ENCODE measurements at regions not wholly inside any gene's neighbourhood (a gene's known extent, or its start where the extent isn't known, plus 50 kb on each side); places are given as distances from the start of the nearest gene placed in this dataset.

GRCh38 chr9:119029886-119030285 lies 339.3 kb downstream of the BRINP1 start:
- Histone ChIP-seq H3K27ac (ENCODE audit: low read depth, low read length) (no peak overlapping the region), H3K4me1 (ENCODE audit: insufficient read depth, low read length) (peaks cover 24% of the 10 kb centered on the region), H3K36me3 (ENCODE audit: insufficient read depth, low read length) (no peaks in the 10 kb centered on the region), H3K4me3 (ENCODE audit: low read depth in 1 of 2, low read length in 2 of 2) (no peak overlapping the region), H3K9ac (ENCODE audit: low read length) (no peak overlapping the region), H3K9me3 (ENCODE audit: low read length) (no peaks in the 10 kb centered on the region), H3K27me3 (ENCODE audit: control insufficient read depth in 1 of 2, insufficient read depth in 2 of 2, low read length in 2 of 2) (no peaks in the 10 kb centered on the region)

DNA sequence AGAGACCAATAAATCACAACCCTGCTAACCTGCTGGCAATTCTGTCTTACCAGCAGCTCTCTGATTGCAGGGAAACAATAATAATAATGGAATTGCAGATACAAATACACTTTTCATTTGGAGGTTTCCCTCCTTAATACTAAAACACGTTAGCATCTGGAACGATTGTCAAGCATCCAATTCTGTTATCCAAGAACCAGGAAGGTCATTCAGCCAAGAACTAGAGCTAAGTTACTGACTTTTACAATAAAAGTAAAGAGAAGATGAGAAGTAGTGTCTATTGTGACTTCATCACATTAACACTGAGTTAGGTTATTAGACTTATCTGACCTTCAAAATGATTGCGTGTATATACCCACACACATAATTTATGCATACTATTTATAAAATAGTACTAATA lies 335.6 kb downstream of the BRINP1 start:
- no peaks in the 10 kb centered on the region for H3K9me3 ChIP-seq (ENCODE audit: low read length)
- H3K27me3 ChIP-seq (ENCODE audit: control insufficient read depth in 1 of 2, insufficient read depth in 2 of 2, low read length in 2 of 2): no peaks in the 10 kb centered on the region
- H3K36me3 ChIP-seq (ENCODE audit: insufficient read depth, low read length): no peaks in the 10 kb centered on the region
- H3K27ac ChIP-seq (ENCODE audit: low read depth, low read length): no peak overlapping the region
- no peaks in the 10 kb centered on the region for H3K4me1 ChIP-seq (ENCODE audit: insufficient read depth, low read length)
- no peak overlapping the region for H3K4me3 ChIP-seq (ENCODE audit: low read depth in 1 of 2, low read length in 2 of 2)
- H3K9ac ChIP-seq (ENCODE audit: low read length): no peak overlapping the region

DNA sequence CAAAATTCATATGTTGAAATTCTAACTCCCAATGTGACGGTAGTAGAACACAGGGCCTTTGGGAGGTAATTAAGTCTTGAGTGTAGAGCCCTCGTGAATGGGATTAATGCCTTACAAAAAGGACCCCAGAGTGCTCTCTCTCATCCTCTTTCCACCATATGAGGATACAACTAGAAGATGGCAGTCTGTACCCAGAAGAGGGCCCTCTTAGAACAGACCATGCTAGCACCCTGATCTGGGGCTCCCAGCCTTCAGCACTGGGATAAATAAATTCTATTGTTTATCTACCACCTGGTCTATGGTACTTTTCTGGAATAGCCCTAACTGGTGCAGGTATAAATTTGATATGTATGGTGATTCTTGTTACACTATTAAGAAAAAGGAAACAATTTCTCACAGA lies 332.3 kb downstream of the BRINP1 start:
- H3K27ac ChIP-seq (ENCODE audit: low read depth, low read length): no peak overlapping the region
- H3K36me3 ChIP-seq (ENCODE audit: insufficient read depth, low read length): no peaks in the 10 kb centered on the region
- no peaks in the 10 kb centered on the region for H3K4me1 ChIP-seq (ENCODE audit: insufficient read depth, low read length)
- H3K9ac ChIP-seq (ENCODE audit: low read length): no peak overlapping the region
- no peaks in the 10 kb centered on the region for H3K9me3 ChIP-seq (ENCODE audit: low read length)
- no peak overlapping the region for H3K4me3 ChIP-seq (ENCODE audit: low read depth in 1 of 2, low read length in 2 of 2)
- H3K27me3 ChIP-seq (ENCODE audit: control insufficient read depth in 1 of 2, insufficient read depth in 2 of 2, low read length in 2 of 2): no peaks in the 10 kb centered on the region

DNA sequence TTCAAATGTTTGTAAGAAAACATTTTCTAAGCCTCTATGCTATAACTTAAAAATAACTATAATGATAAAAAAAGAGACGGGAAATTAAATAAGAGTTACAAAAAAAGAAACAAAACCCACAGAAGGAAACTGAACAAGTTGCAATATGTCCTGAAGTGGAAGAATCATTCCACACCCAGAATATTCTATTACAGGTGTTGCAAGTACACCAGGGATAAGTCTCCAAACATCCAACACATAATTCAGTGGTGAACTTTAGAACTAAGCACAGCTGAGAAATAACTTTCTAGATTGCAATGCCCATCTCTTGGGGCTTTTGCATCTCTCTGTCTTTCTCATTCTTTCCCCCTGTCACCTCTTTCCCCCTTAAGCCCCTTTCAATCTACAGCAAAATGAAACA lies 325.2 kb downstream of the BRINP1 start:
- Histone ChIP-seq H3K27me3 (ENCODE audit: control insufficient read depth in 1 of 2, insufficient read depth in 2 of 2, low read length in 2 of 2) (no peaks in the 10 kb centered on the region), H3K4me3 (ENCODE audit: low read depth in 1 of 2, low read length in 2 of 2) (no peak overlapping the region), H3K9me3 (ENCODE audit: low read length) (no peaks in the 10 kb centered on the region), H3K4me1 (ENCODE audit: insufficient read depth, low read length) (no peaks in the 10 kb centered on the region), H3K27ac (ENCODE audit: low read depth, low read length) (no peak overlapping the region), H3K36me3 (ENCODE audit: insufficient read depth, low read length) (no peaks in the 10 kb centered on the region), H3K9ac (ENCODE audit: low read length) (no peak overlapping the region)

- H3K4me3 ChIP-seq (ENCODE audit: low read depth in 1 of 2, low read length in 2 of 2): no peak overlapping the region
- H3K27ac ChIP-seq (ENCODE audit: low read depth, low read length): no peak overlapping the region
- no peaks in the 10 kb centered on the region for H3K9me3 ChIP-seq (ENCODE audit: low read length)
Measured at GRCh38 chr9:119044806-119045205, 324.4 kb downstream of the BRINP1 start.

GRCh38 chr9:119047513-119048307 lies 321.5 kb downstream of the BRINP1 start:
- Histone ChIP-seq H3K27me3 (ENCODE audit: control insufficient read depth in 1 of 2, insufficient read depth in 2 of 2, low read length in 2 of 2) (no peaks in the 10 kb centered on the region), H3K4me1 (ENCODE audit: insufficient read depth, low read length) (peaks cover 11% of the 10 kb centered on the region), H3K9ac (ENCODE audit: low read length) (no peak overlapping the region), H3K4me3 (ENCODE audit: low read depth in 1 of 2, low read length in 2 of 2) (no peak overlapping the region), H3K36me3 (ENCODE audit: insufficient read depth, low read length) (no peaks in the 10 kb centered on the region), H3K27ac (ENCODE audit: low read depth, low read length) (no peak overlapping the region), H3K9me3 (ENCODE audit: low read length) (no peaks in the 10 kb centered on the region)

More at GRCh38 chr9:119044806-119045205, 324.4 kb downstream of the BRINP1 start:
- H3K36me3 ChIP-seq (ENCODE audit: insufficient read depth, low read length): no peaks in the 10 kb centered on the region
- no peaks in the 10 kb centered on the region for H3K4me1 ChIP-seq (ENCODE audit: insufficient read depth, low read length)
- H3K27me3 ChIP-seq (ENCODE audit: control insufficient read depth in 1 of 2, insufficient read depth in 2 of 2, low read length in 2 of 2): no peaks in the 10 kb centered on the region
- H3K9ac ChIP-seq (ENCODE audit: low read length): no peak overlapping the region

DNA sequence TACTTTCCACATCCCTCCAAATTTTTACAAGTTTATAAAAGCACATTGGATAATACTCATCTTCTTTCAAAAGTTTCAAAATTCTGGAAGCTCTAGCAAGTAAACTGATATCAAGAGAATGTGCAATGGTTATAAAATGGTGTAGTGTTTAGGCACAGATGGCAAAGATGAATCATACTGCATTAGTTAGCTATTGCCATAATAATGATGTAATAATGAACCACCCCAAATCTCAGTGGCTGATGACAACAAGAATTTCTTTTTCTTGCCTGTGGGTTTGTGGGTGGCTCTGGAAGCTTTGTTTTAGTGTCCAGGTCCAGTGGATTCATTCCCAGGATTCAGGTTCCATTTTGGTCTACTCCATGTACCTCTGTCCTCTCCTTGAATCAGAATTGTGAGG lies 319.0 kb downstream of the BRINP1 start:
- Histone ChIP-seq H3K27ac (ENCODE audit: low read depth, low read length) (no peak overlapping the region), H3K36me3 (ENCODE audit: insufficient read depth, low read length) (no peaks in the 10 kb centered on the region), H3K4me1 (ENCODE audit: insufficient read depth, low read length) (peaks cover 17% of the 10 kb centered on the region), H3K9ac (ENCODE audit: low read length) (no peak overlapping the region), H3K4me3 (ENCODE audit: low read depth in 1 of 2, low read length in 2 of 2) (no peak overlapping the region), H3K27me3 (ENCODE audit: control insufficient read depth in 1 of 2, insufficient read depth in 2 of 2, low read length in 2 of 2) (no peaks in the 10 kb centered on the region), H3K9me3 (ENCODE audit: low read length) (no peaks in the 10 kb centered on the region)

GRCh38 chr9:119052339-119053030 lies 316.8 kb downstream of the BRINP1 start:
- Histone ChIP-seq H3K4me1 (ENCODE audit: insufficient read depth, low read length) (peaks cover 17% of the 10 kb centered on the region), H3K27me3 (ENCODE audit: control insufficient read depth in 1 of 2, insufficient read depth in 2 of 2, low read length in 2 of 2) (no peaks in the 10 kb centered on the region), H3K9me3 (ENCODE audit: low read length) (no peaks in the 10 kb centered on the region), H3K27ac (ENCODE audit: low read depth, low read length) (no peak overlapping the region), H3K36me3 (ENCODE audit: insufficient read depth, low read length) (no peaks in the 10 kb centered on the region), H3K4me3 (ENCODE audit: low read depth in 1 of 2, low read length in 2 of 2) (peak overlapping the region in 1 of 2 donors; percentile 19), H3K9ac (ENCODE audit: low read length) (no peak overlapping the region)

DNA sequence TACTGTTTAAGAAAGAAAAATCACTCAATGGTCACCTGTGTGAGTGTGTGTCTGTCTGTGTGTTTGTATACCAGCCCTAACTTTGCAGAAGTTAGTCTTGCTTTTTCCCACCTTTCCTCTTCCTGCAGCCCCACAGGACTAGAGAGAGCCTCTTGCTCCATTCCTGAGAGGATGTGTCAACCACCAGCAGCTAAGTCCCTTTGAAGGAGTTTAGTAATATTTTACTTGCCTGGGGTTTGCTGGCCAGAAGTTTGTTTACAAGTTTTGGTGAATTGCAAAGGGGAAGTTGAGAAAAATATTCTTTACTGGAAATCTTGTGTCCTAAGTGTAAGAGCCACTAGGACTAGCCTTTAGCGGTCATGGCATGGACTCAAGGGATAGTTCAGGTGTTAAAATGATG lies 316.2 kb downstream of the BRINP1 start:
- no peak overlapping the region for H3K9ac ChIP-seq (ENCODE audit: low read length)
- H3K4me3 ChIP-seq (ENCODE audit: low read depth in 1 of 2, low read length in 2 of 2): no peak overlapping the region
- H3K27me3 ChIP-seq (ENCODE audit: control insufficient read depth in 1 of 2, insufficient read depth in 2 of 2, low read length in 2 of 2): no peaks in the 10 kb centered on the region
- H3K27ac ChIP-seq (ENCODE audit: low read depth, low read length): no peak overlapping the region
- H3K4me1 ChIP-seq (ENCODE audit: insufficient read depth, low read length): peaks cover 17% of the 10 kb centered on the region
- H3K36me3 ChIP-seq (ENCODE audit: insufficient read depth, low read length): no peaks in the 10 kb centered on the region
- H3K9me3 ChIP-seq (ENCODE audit: low read length): no peaks in the 10 kb centered on the region

DNA sequence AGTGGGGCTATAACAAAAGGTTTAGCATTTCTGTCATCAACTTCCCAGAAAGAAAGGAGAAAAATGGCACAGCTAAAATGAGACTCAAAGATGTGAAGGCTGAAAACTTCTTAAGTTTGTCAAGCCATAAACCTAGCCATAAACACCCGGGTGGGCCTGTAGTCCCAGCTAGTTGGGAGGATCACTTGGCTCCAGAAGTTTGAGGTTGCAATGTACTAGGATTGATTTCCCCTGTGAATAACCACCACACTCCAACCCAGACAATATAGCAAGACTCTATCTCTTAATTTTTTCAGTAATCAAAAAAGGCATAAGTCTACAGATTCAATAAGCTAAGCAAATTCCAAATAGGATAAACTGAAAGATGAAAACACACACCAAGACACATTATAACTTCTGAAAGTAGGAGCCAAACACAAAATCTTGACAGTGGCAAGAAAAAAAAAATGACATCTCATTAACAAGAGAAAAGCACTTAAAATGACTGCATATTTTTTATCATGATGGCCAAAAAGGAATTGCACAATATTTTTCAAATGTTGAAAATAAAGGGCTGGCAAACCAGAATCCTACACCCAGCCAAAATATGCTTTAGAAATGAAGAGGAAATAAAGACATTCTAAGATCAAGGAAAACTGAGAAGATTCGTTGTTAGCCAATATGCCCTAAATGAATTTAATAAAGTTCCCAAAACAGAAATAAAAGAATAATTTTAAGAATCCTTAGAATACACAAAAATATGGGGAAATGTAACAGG lies 308.4 kb downstream of the BRINP1 start:
- no peak overlapping the region for H3K27ac ChIP-seq (ENCODE audit: low read depth, low read length)
- H3K9me3 ChIP-seq (ENCODE audit: low read length): no peaks in the 10 kb centered on the region
- no peak overlapping the region for H3K4me3 ChIP-seq (ENCODE audit: low read depth in 1 of 2, low read length in 2 of 2)
- no peaks in the 10 kb centered on the region for H3K27me3 ChIP-seq (ENCODE audit: control insufficient read depth in 1 of 2, insufficient read depth in 2 of 2, low read length in 2 of 2)
- no peak overlapping the region for H3K9ac ChIP-seq (ENCODE audit: low read length)
- no peaks in the 10 kb centered on the region for H3K4me1 ChIP-seq (ENCODE audit: insufficient read depth, low read length)
- no peaks in the 10 kb centered on the region for H3K36me3 ChIP-seq (ENCODE audit: insufficient read depth, low read length)

- no peak overlapping the region for H3K4me3 ChIP-seq (ENCODE audit: low read depth in 1 of 2, low read length in 2 of 2)
- no peaks in the 10 kb centered on the region for H3K4me1 ChIP-seq (ENCODE audit: insufficient read depth, low read length)
- no peak overlapping the region for H3K9ac ChIP-seq (ENCODE audit: low read length)
- H3K9me3 ChIP-seq (ENCODE audit: low read length): no peaks in the 10 kb centered on the region
- no peaks in the 10 kb centered on the region for H3K27me3 ChIP-seq (ENCODE audit: control insufficient read depth in 1 of 2, insufficient read depth in 2 of 2, low read length in 2 of 2)
- no peaks in the 10 kb centered on the region for H3K36me3 ChIP-seq (ENCODE audit: insufficient read depth, low read length)
- H3K27ac ChIP-seq (ENCODE audit: low read depth, low read length): no peak overlapping the region
Measured at GRCh38 chr9:119071636-119072035, 297.6 kb downstream of the BRINP1 start.

Measured in muscle layer of colon (tissue), 2 donors.